ENCODE measurements at regions not wholly inside any gene's neighbourhood (a gene's known extent, or its start where the extent isn't known, plus 50 kb on each side); places are given as distances from the start of the nearest gene placed in this dataset.

GRCh38 chr17:70984873-70985272, 815.5 kb downstream of the KCNJ2 start:
- no peak overlapping the region for H2AFZ ChIP-seq
- no peaks in the 10 kb centered on the region for H3K9me3 ChIP-seq (ENCODE audit: low read depth)
- no peak overlapping the region for H3K27ac ChIP-seq
- no peaks in the 10 kb centered on the region for H3K27me3 ChIP-seq
- no peaks in the 10 kb centered on the region for H3K9me2 ChIP-seq (replicated peaks; ENCODE audit: insufficient read depth)
- WGBS (ENCODE audit: low lambda C conversion rate, missing lambda C conversion rate): 98% methylated on average over 3 of the region's 3 CpGs
- no peaks in the 10 kb centered on the region for H3K4me1 ChIP-seq (ENCODE audit: insufficient read depth)
- H3K79me2 ChIP-seq: no peaks in the 10 kb centered on the region
- H3K4me2 ChIP-seq: no peak overlapping the region
- no peaks in the 10 kb centered on the region for H4K20me1 ChIP-seq (ENCODE audit: insufficient read depth, poor library complexity, severe bottlenecking)
- H3K4me3 ChIP-seq: no peak overlapping the region
- no peak for TF ChIP-seq CTCF (IDR thresholded peaks at IDR 0.05; ENCODE audit: poor library complexity)
- TF ChIP-seq EZH2phosphoT487 (IDR thresholded peaks at IDR 0.05; ENCODE audit: low read depth, severe bottlenecking, unreplicated experiment): no peak
- no peak for TF ChIP-seq EZH2 (IDR thresholded peaks at IDR 0.05; ENCODE audit: borderline replicate concordance)
- DNase-seq (ENCODE audit: low spot score): no peak
- H3K36me3 ChIP-seq (replicated peaks; ENCODE audit: insufficient read depth, low read depth): no peaks in the 10 kb centered on the region

GRCh38 chr17:70987867-70988340, 818.6 kb downstream of the KCNJ2 start:
- H3K27ac ChIP-seq: no peak overlapping the region
- no peaks in the 10 kb centered on the region for H3K9me3 ChIP-seq (ENCODE audit: low read depth)
- no peaks in the 10 kb centered on the region for H3K36me3 ChIP-seq (replicated peaks; ENCODE audit: insufficient read depth, low read depth)
- H3K4me3 ChIP-seq: no peak overlapping the region
- H3K9me2 ChIP-seq (replicated peaks; ENCODE audit: insufficient read depth): no peaks in the 10 kb centered on the region
- DNase-seq (ENCODE audit: low spot score): no peak
- no peak overlapping the region for H2AFZ ChIP-seq
- no peak overlapping the region for H3K4me2 ChIP-seq
- TF ChIP-seq EZH2 (IDR thresholded peaks at IDR 0.05; ENCODE audit: borderline replicate concordance): no peak
- TF ChIP-seq EZH2phosphoT487 (IDR thresholded peaks at IDR 0.05; ENCODE audit: low read depth, severe bottlenecking, unreplicated experiment): no peak
- TF ChIP-seq CTCF (IDR thresholded peaks at IDR 0.05; ENCODE audit: poor library complexity): no peak
- no peaks in the 10 kb centered on the region for H3K79me2 ChIP-seq
- no peaks in the 10 kb centered on the region for H3K27me3 ChIP-seq
- H3K4me1 ChIP-seq (ENCODE audit: insufficient read depth): no peaks in the 10 kb centered on the region
- WGBS (ENCODE audit: low lambda C conversion rate, missing lambda C conversion rate): 57% methylated on average over 4 of the region's 4 CpGs
- H4K20me1 ChIP-seq (ENCODE audit: insufficient read depth, poor library complexity, severe bottlenecking): no peaks in the 10 kb centered on the region

GRCh38 chr17:70988622-70989021, 819.3 kb downstream of the KCNJ2 start:
- Histone ChIP-seq H3K4me3 (no peak overlapping the region), H3K4me2 (no peak overlapping the region), H3K9me3 (ENCODE audit: low read depth) (no peaks in the 10 kb centered on the region), H2AFZ (no peak overlapping the region), H3K36me3 (replicated peaks; ENCODE audit: insufficient read depth, low read depth) (no peaks in the 10 kb centered on the region), H3K27ac (no peak overlapping the region), H3K9me2 (replicated peaks; ENCODE audit: insufficient read depth) (no peaks in the 10 kb centered on the region), H3K79me2 (no peaks in the 10 kb centered on the region), H3K27me3 (no peaks in the 10 kb centered on the region), H3K4me1 (ENCODE audit: insufficient read depth) (no peaks in the 10 kb centered on the region), H4K20me1 (ENCODE audit: insufficient read depth, poor library complexity, severe bottlenecking) (no peaks in the 10 kb centered on the region)
- TF ChIP-seq EZH2 (IDR thresholded peaks at IDR 0.05; ENCODE audit: borderline replicate concordance): no peak
- no peak for TF ChIP-seq EZH2phosphoT487 (IDR thresholded peaks at IDR 0.05; ENCODE audit: low read depth, severe bottlenecking, unreplicated experiment)
- no peak for TF ChIP-seq CTCF (IDR thresholded peaks at IDR 0.05; ENCODE audit: poor library complexity)
- WGBS (ENCODE audit: low lambda C conversion rate, missing lambda C conversion rate): 91% methylated on average over 1 of the region's 1 CpG
- no peak for DNase-seq (ENCODE audit: low spot score)

GRCh38 chr17:70989280-70989679, 819.9 kb downstream of the KCNJ2 start:
- Histone ChIP-seq H3K4me1 (ENCODE audit: insufficient read depth) (no peaks in the 10 kb centered on the region), H3K9me3 (ENCODE audit: low read depth) (no peaks in the 10 kb centered on the region), H3K4me2 (no peak overlapping the region), H3K79me2 (no peaks in the 10 kb centered on the region), H3K9me2 (replicated peaks; ENCODE audit: insufficient read depth) (no peaks in the 10 kb centered on the region), H3K27ac (no peak overlapping the region), H4K20me1 (ENCODE audit: insufficient read depth, poor library complexity, severe bottlenecking) (no peaks in the 10 kb centered on the region), H3K36me3 (replicated peaks; ENCODE audit: insufficient read depth, low read depth) (no peaks in the 10 kb centered on the region), H3K27me3 (no peaks in the 10 kb centered on the region), H2AFZ (no peak overlapping the region), H3K4me3 (no peak overlapping the region)
- TF ChIP-seq CTCF (IDR thresholded peaks at IDR 0.05; ENCODE audit: poor library complexity) (no peak), EZH2 (IDR thresholded peaks at IDR 0.05; ENCODE audit: borderline replicate concordance) (no peak), EZH2phosphoT487 (IDR thresholded peaks at IDR 0.05; ENCODE audit: low read depth, severe bottlenecking, unreplicated experiment) (no peak)
- no peak for DNase-seq (ENCODE audit: low spot score)
- 88% methylated on average over 5 of the region's 5 CpGs for WGBS (ENCODE audit: low lambda C conversion rate, missing lambda C conversion rate)

Data from hepatocyte (in vitro differentiated cells).